ENCODE measurements at regions not wholly inside any gene's neighbourhood (a gene's known extent, or its start where the extent isn't known, plus 50 kb on each side); places are given as distances from the start of the nearest gene placed in this dataset.

DNA sequence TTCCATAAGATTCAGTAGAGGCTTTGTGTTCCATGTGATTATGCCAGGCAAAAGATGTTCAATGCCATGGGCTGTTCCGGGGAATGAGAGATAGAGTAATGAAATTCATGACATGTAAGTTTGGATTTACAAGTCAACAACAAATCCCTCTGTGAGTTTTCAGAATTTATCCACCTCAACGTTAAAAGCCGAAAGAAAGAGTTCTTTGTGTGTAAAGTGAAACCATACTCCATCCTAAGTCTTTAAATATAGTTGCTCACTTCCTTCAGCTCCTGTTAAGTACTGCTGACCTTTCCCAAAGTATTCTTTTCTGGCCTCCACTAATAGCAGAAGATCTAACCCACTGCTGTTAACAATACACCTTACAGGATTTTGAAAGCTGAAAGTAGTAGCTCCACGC lies 190.0 kb downstream of the TMX1 start:
- H3K4me3 ChIP-seq (replicated peaks in 1 of 3; ENCODE audit: insufficient read depth in 1 of 3, low read depth in 1 of 3, low read length in 3 of 3): no peak overlapping the region
- H3K4me1 ChIP-seq (ENCODE audit: control insufficient read depth, extremely low read depth, insufficient read depth, low read length): peaks cover 9% of the 10 kb centered on the region
- no peaks in the 10 kb centered on the region for H4K20me1 ChIP-seq (replicated peaks; ENCODE audit: control insufficient read depth, extremely low read depth, insufficient read depth, low read length)
- no peak overlapping the region for H2AFZ ChIP-seq (ENCODE audit: low read depth, low read length)
- no peaks in the 10 kb centered on the region for H3K9me1 ChIP-seq (replicated peaks; ENCODE audit: control insufficient read depth, extremely low read depth, insufficient read depth, low read length)
- peak; percentile 29 for DNase-seq (ENCODE audit: low read depth, low spot score)
- dilution Hi-C loops (cut with MboI; ENCODE audit: extremely low pct_ligation_motif_present, low sequenced_read_pairs) (no loop called here), intact Hi-C loops (cut with micrococcal nuclease) (no loop called here)
- no peak overlapping the region for H3K4me2 ChIP-seq (ENCODE audit: insufficient read depth, low read length)
- POLR2A ChIA-PET: no interaction called here
- H3K27ac ChIP-seq (ENCODE audit: insufficient read depth, low read depth, low read length): no peak overlapping the region
- no peak overlapping the region for H3K9ac ChIP-seq (replicated peaks; ENCODE audit: extremely low read depth, insufficient read depth, low read length)
- TF ChIP-seq GATA2 (IDR thresholded peaks at IDR 0.05; ENCODE audit: insufficient read depth, insufficient read length, low read depth, low read length): no peak
- no peak for TF ChIP-seq POLR2A (IDR thresholded peaks at IDR 0.05; ENCODE audit: low read depth, low read length)
- TF ChIP-seq EZH2 (IDR thresholded peaks at IDR 0.05; ENCODE audit: borderline replicate concordance, low read depth, low read length, severe bottlenecking): no peak
- TF ChIP-seq, protein P1, sequence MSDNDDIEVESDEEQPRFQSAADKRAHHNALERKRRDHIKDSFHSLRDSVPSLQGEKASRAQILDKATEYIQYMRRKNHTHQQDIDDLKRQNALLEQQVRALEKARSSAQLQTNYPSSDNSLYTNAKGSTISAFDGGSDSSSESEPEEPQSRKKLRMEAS (IDR thresholded peaks at IDR 0.05; ENCODE audit: insufficient read depth, insufficient read length): no peak
- no peak for TF ChIP-seq POLR2AphosphoS5 (IDR thresholded peaks at IDR 0.05; ENCODE audit: insufficient read depth, low read depth, low read length)
- no peak for TF ChIP-seq MYC (IDR thresholded peaks at IDR 0.05; ENCODE audit: low read depth, low read length)
- TF ChIP-seq CTCF (IDR thresholded peaks at IDR 0.05; ENCODE audit: extremely low read depth in 1 of 2, insufficient read depth in 1 of 2, low read depth in 1 of 2, low read length in 2 of 2): no peak
- TF ChIP-seq FOS (IDR thresholded peaks at IDR 0.05; ENCODE audit: borderline replicate concordance, insufficient read depth, low read length): no peak
- no peak for TF ChIP-seq JUN (IDR thresholded peaks at IDR 0.05; ENCODE audit: borderline replicate concordance, insufficient read depth, insufficient read length, low read depth)
- no peak for FAIRE-seq
- CTCF ChIA-PET: interaction anchor here (1.7 kb wide), 1 partner anchor 10 kb away, joined by 4 read pairs; no protein-coding TSS in a partner anchor
- BruUV-seq (replicated peaks): no TSS peak
- H3K9me3 ChIP-seq (replicated peaks; ENCODE audit: control insufficient read depth, insufficient read depth, low read length): no peaks in the 10 kb centered on the region
- no peaks in the 10 kb centered on the region for H3K36me3 ChIP-seq (ENCODE audit: control insufficient read depth in 2 of 2, extremely low read depth in 1 of 2, insufficient read depth in 2 of 2, low read length in 2 of 2)
- H3K79me2 ChIP-seq (ENCODE audit: control insufficient read depth, insufficient read depth, low read length): no peaks in the 10 kb centered on the region
- H3K27me3 ChIP-seq (ENCODE audit: control insufficient read depth in 2 of 2, insufficient read depth in 2 of 2, low read length in 2 of 2): no peaks in the 10 kb centered on the region

Measured in endothelial cell of umbilical vein (primary cell).